ENCODE measurements at regions not wholly inside any gene's neighbourhood (a gene's known extent, or its start where the extent isn't known, plus 50 kb on each side); places are given as distances from the start of the nearest gene placed in this dataset.
"Not testable (repeated sequence)": the region's sequence is repeated elsewhere in the genome, so short reads cannot be mapped to it uniquely, and the experiment has no call there.

GRCh38 chr17:30686538-30687479 is 137.7 kb downstream of the CRLF3 start:
- not testable (repeated sequence) for DNase-seq

GRCh38 chr17:30682280-30682679 is 142.2 kb downstream of the CRLF3 start:
- not testable (repeated sequence) for DNase-seq

GRCh38 chr17:30680681-30681080 is 143.8 kb downstream of the CRLF3 start:
- not testable (repeated sequence) for DNase-seq

- no peak for DNase-seq
Observed at GRCh38 chr17:30677550-30678249, 146.8 kb downstream of the CRLF3 start.

GRCh38 chr17:30675777-30676492 is 148.6 kb downstream of the CRLF3 start:
- DNase-seq, result not testable (repeated sequence)

GRCh38 chr17:30669217-30669649 is 155.3 kb downstream of the CRLF3 start:
- not testable (repeated sequence) for DNase-seq

GRCh38 chr17:30668360-30669181 is 155.9 kb downstream of the CRLF3 start:
- not testable (repeated sequence) for DNase-seq

- not testable (repeated sequence) for DNase-seq
Observed at GRCh38 chr17:30667657-30668359, 156.7 kb downstream of the CRLF3 start.

GRCh38 chr17:30666838-30667656 is 157.4 kb downstream of the CRLF3 start:
- not testable (repeated sequence) for DNase-seq

GRCh38 chr17:30663727-30664455 is 160.6 kb downstream of the CRLF3 start:
- not testable (repeated sequence) for DNase-seq

GRCh38 chr17:30657148-30657547 is 167.3 kb downstream of the CRLF3 start:
- DNase-seq, result not testable (repeated sequence)

- DNase-seq, result not testable (repeated sequence)
Observed at GRCh38 chr17:30653038-30653437, 171.5 kb downstream of the CRLF3 start.

GRCh38 chr17:30650149-30650548 is 172.9 kb downstream of the GOSR1 start:
- DNase-seq, result not testable (repeated sequence)

GRCh38 chr17:30648015-30648620 is 170.9 kb downstream of the GOSR1 start:
- DNase-seq, result not testable (repeated sequence)

- not testable (repeated sequence) for DNase-seq
Observed at GRCh38 chr17:30645875-30646274, 168.7 kb downstream of the GOSR1 start.

GRCh38 chr17:30644713-30645112 is 167.5 kb downstream of the GOSR1 start:
- DNase-seq, result not testable (repeated sequence)

- DNase-seq, result not testable (repeated sequence)
Observed at GRCh38 chr17:30644287-30644686, 167.1 kb downstream of the GOSR1 start.

GRCh38 chr17:30641428-30641827 is 164.2 kb downstream of the GOSR1 start:
- DNase-seq, result not testable (repeated sequence)

GRCh38 chr17:30639391-30639790 is 162.2 kb downstream of the GOSR1 start:
- DNase-seq, result not testable (repeated sequence)

Measured in cortex of kidney (tissue), 1 donor.